Body of pancreas (tissue), 4 donors: ENCODE measurements at regions not wholly inside any gene's neighbourhood (a gene's known extent, or its start where the extent isn't known, plus 50 kb on each side); places are given as distances from the start of the nearest gene placed in this dataset.

Experiments
- ATAC-seq: fragments of 150-250 bp; one replicate; pipeline ENCODE4 v1.9.1; 2016
- DNase-seq, 4 donors: peaks; one replicate each; pipeline ENCODE4 v3.0.0-alpha.2; 2019
- H3K27ac ChIP-seq, 4 donors: fragments of 200-600 bp; sonication (generic); 1 replicate in 3 of 4; 2 replicates in 1 of 4; pipeline versions ENCODE4 v1.5.1 to v1.6.1; 2016 to 2019; ENCODE audit warnings: mild to moderate bottlenecking in 1 of 4, mixed read lengths in 1 of 4, moderate library complexity in 1 of 4
- H3K27me3 ChIP-seq, 2 donors: fragments of 200-600 bp; sonication (generic); one replicate each; pipeline ENCODE4 v1.6.0; 2016; ENCODE audit warnings: mild to moderate bottlenecking in 1 of 2
- H3K36me3 ChIP-seq, 2 donors: fragments of 200-600 bp; sonication (generic); replicated peaks in 1 of 2; 2 replicates each; pipeline ENCODE4 v1.5.1; 2016; ENCODE audit warnings: low read depth in 2 of 2; ENCODE audit not compliant: insufficient read depth in 1 of 2
- H3K4me1 ChIP-seq: fragments of 200-600 bp; sonication (generic); one replicate; pipeline ENCODE4 v1.6.0; 2016
- H3K4me3 ChIP-seq, 2 donors: fragments of 200-600 bp; sonication (generic); 1 replicate in 1 of 2; 2 replicates in 1 of 2; pipeline ENCODE4 v1.5.1; 2016 to 2019
- H3K9me3 ChIP-seq, 3 donors: fragments of 200-600 bp; sonication (generic); 1 replicate in 2 of 3; 2 replicates in 1 of 3; pipeline ENCODE4 v1.5.1; 2016
- POLR2A ChIP-seq, 3 donors: fragments of 450-650 bp; IDR thresholded peaks; one replicate each; pipeline ENCODE4 v1.6.1; 2016; ENCODE audit warnings: antibody characterized with exemption in 3 of 3, mild to moderate bottlenecking in 2 of 3
- WGBS, 2 donors: methylation state at CpG; one replicate each; pipeline ENCODE4 v1.1.5; 2017; 5-methylcytosine and 5-hydroxymethylcytosine counted together
- intact Hi-C: fragments of 100-400 bp; cut with DNase I; formaldehyde crosslinking; loops from one replicate; pipeline ENCODE4 v1.15.1; 2023
- TF ChIP-seq, protein P1 (sequence below), 7 experiments: fragments of 450-650 bp in 4 of 7; fragments of 200-600 bp in 3 of 7; sonication (generic) in 3 of 7; IDR thresholded peaks; one replicate each; pipeline ENCODE4 v1.5.1; 2016 to 2019; ENCODE audit warnings: antibody characterized with exemption in 7 of 7

DNA sequence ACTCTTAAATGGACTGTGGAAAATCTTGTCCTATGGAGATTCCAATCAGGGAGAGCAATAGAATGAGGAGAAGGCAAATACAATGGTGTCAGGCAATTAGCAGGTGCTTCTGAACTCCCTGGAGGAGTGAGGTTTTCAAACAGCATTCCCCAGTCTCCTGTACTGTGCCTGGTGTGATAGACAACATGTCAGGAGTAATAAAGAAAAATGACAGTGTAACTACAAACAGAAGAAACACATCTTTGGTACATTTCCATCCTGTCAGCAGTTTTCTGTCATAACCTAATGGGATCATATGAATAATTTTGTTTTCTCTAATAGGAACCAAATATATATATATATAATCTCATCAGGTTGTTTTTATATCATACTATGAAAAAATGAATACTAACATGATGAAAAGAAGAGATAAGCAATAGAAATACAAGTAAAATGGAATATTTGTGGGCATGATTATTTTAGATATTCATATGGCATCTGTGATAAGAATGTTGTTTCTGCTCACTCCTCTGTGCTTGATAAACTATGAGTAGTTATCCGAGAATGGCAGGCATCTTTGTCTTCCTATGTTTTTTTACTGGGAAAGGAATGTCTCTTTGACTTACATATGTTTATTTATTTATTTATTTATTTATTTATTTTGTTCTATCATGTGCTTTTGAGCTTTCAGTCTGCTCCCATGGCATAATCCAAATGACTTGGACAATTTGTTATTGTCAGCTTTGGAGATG, 441.7 kb downstream of the TXNL1 start:
- WGBS, 2 donors = 81 to 86% methylated on average over 1 of the region's 1 CpG
- ATAC-seq (no peak), DNase-seq (no peak)
- intact Hi-C loops = no loop called here
- Histone ChIP-seq H3K9me3 (no peaks in the 10 kb centered on the region), H3K36me3 (no peaks in the 10 kb centered on the region), H3K4me1 (peaks cover 4% of the 10 kb centered on the region), H3K27ac (no peak overlapping the region), H3K4me3 (no peak overlapping the region), H3K27me3 (no peaks in the 10 kb centered on the region)
- TF ChIP-seq, protein P1, sequence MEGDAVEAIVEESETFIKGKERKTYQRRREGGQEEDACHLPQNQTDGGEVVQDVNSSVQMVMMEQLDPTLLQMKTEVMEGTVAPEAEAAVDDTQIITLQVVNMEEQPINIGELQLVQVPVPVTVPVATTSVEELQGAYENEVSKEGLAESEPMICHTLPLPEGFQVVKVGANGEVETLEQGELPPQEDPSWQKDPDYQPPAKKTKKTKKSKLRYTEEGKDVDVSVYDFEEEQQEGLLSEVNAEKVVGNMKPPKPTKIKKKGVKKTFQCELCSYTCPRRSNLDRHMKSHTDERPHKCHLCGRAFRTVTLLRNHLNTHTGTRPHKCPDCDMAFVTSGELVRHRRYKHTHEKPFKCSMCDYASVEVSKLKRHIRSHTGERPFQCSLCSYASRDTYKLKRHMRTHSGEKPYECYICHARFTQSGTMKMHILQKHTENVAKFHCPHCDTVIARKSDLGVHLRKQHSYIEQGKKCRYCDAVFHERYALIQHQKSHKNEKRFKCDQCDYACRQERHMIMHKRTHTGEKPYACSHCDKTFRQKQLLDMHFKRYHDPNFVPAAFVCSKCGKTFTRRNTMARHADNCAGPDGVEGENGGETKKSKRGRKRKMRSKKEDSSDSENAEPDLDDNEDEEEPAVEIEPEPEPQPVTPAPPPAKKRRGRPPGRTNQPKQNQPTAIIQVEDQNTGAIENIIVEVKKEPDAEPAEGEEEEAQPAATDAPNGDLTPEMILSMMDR (IDR thresholded peaks at IDR 0.05) = no peak
- TF ChIP-seq POLR2A (IDR thresholded peaks at IDR 0.05) = no peak

DNA sequence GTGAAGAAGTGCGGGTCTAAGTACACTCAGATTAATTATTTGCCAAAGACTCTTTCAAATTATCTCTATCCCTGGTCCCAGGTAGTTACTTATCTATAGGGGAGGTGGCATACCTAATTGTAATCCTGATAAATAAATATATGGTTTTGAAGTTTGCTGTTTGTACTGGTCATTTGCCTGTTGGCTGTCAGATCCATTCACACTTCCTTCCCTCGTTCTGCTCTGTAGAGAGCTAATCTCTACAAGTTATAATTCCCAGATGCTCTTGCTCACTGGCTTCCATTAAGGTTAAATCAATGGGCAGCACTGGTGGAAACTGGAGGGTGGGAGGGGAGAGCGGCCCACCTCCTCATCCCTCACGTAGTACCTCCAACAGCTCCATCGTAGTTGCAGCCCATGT, 447.1 kb downstream of the TXNL1 start:
- peak overlapping the region in 2 of 4 donors; percentile 13 to 22 for H3K27ac ChIP-seq
- intact Hi-C loops = no loop called here
- ATAC-seq (no peak), DNase-seq (no peak)
- no peaks in the 10 kb centered on the region for H3K9me3 ChIP-seq
- no peak overlapping the region for H3K4me3 ChIP-seq
- TF ChIP-seq, protein P1 (IDR thresholded peaks at IDR 0.05) = no peak
- TF ChIP-seq POLR2A (IDR thresholded peaks at IDR 0.05) = no peak
- 59 to 60% methylated on average over 5 of the region's 5 CpGs for WGBS, 2 donors
- no peaks in the 10 kb centered on the region for H3K36me3 ChIP-seq
- peaks cover 26% of the 10 kb centered on the region for H3K4me1 ChIP-seq
- no peaks in the 10 kb centered on the region for H3K27me3 ChIP-seq

DNA sequence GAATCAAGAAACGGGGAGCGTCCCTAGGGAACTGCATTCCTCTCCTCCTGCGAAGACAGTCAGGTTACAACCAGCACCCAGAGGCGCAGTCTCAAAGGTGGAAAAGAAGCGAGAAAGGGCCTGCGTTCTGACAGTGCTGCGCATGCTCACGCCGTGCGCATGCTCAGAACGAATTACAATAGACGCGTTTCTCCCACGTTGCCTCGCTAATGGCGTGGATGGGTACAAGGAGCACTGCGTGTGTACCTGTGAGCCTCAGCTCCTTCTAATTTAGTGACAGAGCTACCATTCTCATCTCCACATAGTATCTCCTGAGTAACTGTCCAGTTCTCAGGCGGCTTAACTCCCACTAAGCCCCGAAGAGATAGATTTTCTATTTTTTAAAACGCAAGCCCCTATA, 448.8 kb downstream of the TXNL1 start:
- intact Hi-C loops = no loop called here
- WGBS, 2 donors = 93 to 96% methylated on average over 20 of the region's 20 CpGs
- no peak for TF ChIP-seq POLR2A (IDR thresholded peaks at IDR 0.05)
- TF ChIP-seq, protein P1 (IDR thresholded peaks at IDR 0.05) = no peak
- no peak for ATAC-seq
- no peak overlapping the region for H3K4me3 ChIP-seq
- H3K4me1 ChIP-seq = peaks cover 26% of the 10 kb centered on the region
- H3K27ac ChIP-seq = no peak overlapping the region
- no peaks in the 10 kb centered on the region for H3K36me3 ChIP-seq
- H3K9me3 ChIP-seq = no peaks in the 10 kb centered on the region
- H3K27me3 ChIP-seq = no peaks in the 10 kb centered on the region
- DNase-seq = no peak

DNA sequence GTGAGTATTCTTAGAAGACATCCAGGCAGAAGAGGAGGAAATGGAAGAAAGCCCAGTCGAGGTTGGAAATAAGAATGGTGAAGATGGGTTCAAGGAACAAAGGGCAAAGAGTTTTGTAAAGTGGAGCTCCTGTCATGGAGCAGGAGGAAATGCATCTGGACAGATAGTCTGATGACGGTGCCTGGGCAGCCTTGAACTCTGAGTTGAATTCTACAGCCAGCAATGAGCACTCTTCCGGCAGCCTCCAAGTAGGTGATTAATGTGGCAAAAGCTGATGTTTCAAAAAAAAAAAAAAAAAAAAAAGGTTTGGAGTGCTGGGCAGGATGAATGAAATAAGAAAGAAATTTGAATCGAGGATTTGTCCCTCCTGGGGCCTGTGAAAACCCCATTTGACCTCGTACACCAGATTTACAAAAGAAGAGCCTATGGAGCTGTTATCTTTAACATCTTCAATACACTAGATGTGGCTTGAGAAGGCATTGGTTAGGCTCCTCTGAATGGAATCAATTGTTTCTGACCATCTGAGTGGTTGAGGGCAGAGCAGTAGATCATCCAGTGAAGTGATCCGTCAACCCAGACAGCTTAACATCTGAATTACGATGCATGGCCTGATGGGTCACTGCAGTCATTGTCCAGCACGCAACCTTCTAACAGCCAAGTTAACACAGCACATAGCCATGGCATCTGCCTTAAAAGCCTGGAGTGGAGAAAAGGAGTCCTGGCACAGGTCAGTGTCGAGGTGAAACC, 449.7 kb downstream of the TXNL1 start:
- TF ChIP-seq POLR2A (IDR thresholded peaks at IDR 0.05) = no peak
- TF ChIP-seq, protein P1 (IDR thresholded peaks at IDR 0.05) = no peak
- DNase-seq (no peak), ATAC-seq (no peak)
- WGBS, 2 donors = 81 to 83% methylated on average over 9 of the region's 9 CpGs
- H3K4me1 ChIP-seq = peaks cover 26% of the 10 kb centered on the region
- no peak overlapping the region for H3K4me3 ChIP-seq
- intact Hi-C loops = no loop called here
- H3K9me3 ChIP-seq = no peaks in the 10 kb centered on the region
- H3K27me3 ChIP-seq = no peaks in the 10 kb centered on the region
- no peak overlapping the region for H3K27ac ChIP-seq
- H3K36me3 ChIP-seq = no peaks in the 10 kb centered on the region
